GM15510 (cell line): ENCODE measurements at regions not wholly inside any gene's neighbourhood (a gene's known extent, or its start where the extent isn't known, plus 50 kb on each side); places are given as distances from the start of the nearest gene placed in this dataset.

Source experiments
- POLR2A ChIP-seq: IDR thresholded peaks from 3 replicates; pipeline ENCODE4 v1.6.1; 2011; ENCODE audit warnings: borderline replicate concordance; ENCODE audit not compliant: insufficient read length; ENCODE audit errors: extremely low read depth

DNA sequence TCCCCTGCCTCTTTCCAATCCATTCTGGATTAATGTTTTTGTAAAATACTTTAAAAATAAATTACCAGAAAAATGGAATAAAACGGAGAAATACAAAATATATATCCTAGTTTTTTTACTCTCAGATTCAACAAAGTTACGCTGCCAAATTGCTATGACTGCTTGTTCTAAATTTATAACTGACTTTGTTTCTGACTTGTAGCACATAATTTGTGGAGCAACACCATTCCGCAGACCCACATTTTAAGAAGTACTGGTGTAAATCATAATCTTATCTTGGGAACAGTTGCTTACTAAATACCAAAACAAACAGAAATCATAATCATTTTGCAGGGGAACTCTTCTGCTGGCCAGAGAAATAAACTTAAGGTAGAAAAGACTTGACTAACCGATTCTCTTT, 339.4 kb upstream of the CBLB start:
- no peak for TF ChIP-seq POLR2A

DNA sequence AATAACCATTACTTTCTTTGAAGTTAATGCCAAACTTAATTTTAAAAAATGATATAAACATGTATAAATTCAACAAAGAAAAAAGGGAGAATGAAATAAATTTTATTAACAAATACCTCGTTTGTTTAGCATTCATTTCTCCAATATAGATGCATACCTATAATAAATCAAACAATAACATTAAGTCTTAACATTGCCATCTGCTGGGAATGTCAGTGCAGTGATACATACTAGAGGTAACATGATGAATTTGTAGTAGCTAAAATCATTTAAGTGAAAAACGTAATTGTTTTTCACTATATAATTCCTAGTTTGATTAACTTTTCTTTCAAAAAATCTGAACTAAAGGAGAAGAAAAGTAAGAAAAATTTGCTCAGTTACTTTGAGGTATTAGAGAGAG, 340.2 kb upstream of the CBLB start:
- no peak for TF ChIP-seq POLR2A

DNA sequence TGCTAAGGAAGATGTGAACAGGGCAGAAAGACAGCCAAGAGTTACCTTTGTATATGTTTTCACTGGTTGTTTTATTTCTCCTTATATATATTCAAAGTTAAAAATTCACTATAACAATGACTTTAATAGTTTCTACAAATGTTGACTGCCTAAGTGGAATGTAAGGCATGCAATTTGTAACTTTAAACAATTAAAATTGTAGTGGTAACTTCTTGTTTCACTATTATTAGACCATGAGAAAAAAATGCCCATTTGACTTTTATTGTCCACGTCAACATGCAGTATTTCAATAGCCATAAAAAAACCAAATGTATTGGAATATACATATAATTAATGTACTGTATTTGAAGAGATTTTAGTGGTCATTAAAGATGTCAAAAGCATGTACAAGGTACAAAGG, 340.7 kb upstream of the CBLB start:
- TF ChIP-seq POLR2A = no peak

DNA sequence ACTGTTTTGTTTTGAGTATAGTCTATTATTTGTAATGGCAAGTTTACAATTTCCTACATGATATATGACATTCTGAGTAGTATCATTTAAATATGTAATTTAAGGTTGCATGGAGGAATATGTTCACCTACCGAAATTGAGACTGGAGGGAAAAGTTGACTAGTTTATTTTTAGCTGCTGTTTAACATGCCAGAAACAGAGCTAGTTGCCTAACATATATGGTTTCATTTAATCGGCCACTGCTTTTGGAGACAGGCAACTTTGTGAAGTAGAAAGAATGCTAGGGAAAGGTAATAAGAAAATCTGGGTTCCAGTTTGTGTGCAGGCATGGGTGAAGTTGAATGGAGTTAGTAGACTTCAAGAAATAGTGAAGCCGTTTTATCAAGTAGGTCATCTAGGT, 342.1 kb upstream of the CBLB start:
- no peak for TF ChIP-seq POLR2A

DNA sequence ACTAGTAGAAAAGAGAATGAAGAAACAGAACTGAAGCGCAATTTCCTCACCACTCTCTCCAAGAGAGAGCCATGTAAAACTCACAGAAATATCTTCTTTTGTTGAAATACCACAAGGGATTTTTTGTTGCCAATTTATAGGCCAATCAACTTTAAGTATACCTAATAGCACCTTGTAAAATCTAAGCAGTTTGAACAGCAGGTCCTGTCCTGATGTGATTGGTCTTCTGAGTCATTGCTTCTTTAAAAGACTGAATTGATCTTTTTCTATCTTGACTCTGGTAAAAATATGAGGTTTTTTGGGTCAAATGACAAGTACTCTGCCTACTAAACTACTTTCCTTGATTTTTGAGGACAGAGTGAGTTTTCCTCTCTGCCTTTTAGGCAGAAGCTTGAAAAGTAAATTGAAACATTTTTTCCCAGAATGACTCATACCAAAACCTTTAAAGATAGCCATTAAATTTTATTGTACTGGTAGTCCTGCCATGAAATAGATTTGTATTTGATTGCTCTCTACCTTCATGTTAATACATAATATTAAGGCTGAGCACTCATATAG, 343.9 kb upstream of the CBLB start:
- no peak for TF ChIP-seq POLR2A

DNA sequence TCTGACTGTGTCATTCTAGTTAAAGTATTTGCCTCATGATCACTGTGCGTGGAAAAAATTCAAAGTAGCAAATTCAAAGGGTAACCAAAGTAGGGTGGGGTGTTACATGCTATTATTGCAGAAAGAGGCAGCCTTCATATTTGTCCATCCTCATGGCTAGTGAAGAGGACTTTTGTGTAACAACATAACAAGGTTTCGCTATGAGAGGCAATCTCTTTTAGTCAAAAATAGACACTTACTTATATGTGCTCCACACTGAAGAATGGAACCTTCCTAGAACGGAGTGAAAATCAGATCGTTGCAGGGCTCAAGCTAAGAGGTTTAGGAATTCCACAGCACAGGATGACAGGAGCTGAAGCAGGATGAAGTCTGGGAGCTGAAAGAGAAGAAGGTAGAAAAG, 345.1 kb upstream of the CBLB start:
- TF ChIP-seq POLR2A = no peak

DNA sequence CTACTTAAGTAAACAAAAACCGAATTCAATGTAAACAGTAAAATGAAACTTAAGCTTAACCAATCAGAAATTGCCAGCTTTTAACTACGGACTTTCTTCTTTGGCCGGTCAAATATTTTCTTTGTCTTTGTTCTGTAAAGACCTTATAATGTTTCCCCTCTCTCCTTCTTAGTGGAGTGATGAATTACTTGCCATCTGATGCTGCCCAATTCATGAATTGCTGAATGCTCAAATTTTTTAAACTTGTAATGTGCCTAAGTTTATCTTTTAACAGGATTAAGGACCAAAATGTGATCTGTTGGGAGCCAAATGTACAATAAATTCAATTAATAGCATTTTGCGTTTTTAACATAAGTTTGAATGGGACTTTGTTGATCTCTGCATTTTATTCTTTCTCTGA, 345.8 kb upstream of the CBLB start:
- TF ChIP-seq POLR2A = no peak

DNA sequence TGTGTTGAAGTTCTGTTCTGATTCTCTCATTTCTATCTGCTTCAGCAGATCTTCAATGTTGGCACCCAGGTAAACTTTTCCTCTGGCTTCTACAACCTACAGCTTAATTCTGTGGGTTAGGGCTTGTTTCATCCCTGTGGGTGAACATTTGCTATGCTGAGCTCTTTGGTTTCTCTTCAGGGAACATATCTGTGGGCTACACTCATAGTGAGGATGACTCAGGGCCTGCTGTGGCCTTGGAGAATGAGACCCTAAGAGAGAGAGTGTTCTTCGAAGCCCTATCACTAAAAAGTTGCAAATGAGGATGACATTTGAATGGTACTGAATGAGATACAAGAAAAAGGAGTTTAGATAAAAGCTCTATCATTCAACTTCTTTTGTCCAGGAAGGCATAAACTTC, 346.2 kb upstream of the CBLB start:
- TF ChIP-seq POLR2A = no peak

DNA sequence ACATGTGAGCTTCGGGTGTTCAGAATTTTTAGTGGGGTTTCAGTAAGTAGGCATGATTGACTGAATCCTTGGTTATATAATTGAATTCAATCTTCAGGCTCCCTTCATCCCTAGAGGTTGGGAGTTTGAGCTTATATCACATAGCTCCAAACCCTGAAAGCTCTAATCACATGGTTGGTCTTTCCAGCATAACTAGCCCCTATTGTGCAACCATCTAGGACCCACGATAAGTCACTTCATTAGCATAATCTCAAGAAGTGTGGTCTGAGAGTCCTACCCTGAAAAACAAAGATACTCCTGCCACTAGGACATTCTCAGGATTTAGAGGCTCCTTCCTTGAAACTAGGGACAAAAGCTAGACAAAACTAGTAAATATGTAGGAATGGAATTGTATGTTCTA, 348.9 kb upstream of the CBLB start:
- no peak for TF ChIP-seq POLR2A

DNA sequence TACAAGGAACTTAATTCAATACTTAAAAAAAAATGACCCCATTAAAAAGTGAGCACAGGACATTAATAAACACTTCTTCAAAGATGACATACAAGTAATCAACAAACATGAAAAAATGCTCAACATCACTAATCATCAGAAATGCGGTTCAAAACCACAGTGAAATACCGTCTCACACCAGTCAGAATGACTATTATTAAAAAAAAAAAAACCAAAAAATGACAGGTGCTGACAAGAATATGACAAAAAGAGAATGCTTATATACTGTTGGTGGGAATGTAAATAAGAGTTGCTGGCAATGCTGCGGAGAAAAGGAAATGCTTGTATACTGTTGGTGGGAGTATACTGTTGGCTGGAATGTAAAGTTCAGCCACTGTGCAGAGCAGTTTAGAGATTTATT, 358.3 kb upstream of the CBLB start:
- no peak for TF ChIP-seq POLR2A

DNA sequence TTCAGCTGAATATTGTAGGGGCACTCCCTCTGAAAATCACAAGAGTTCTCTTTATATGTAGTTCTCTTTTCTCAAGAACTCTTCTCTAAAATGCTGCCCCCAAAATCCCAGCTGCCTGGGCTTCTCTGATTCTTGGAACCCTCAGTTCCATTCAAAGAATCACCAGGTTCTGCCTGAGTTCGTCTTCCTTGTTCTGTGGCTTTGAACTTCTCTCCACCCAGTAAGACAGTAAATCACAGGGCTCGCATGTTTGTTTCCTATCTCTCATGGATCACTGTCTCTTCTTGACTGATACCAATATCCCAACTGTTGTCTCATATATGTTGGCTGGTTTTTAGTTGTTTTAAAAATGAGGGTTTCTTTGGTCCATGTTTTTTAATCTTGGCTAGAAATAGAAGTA, 359.5 kb upstream of the CBLB start:
- no peak for TF ChIP-seq POLR2A

DNA sequence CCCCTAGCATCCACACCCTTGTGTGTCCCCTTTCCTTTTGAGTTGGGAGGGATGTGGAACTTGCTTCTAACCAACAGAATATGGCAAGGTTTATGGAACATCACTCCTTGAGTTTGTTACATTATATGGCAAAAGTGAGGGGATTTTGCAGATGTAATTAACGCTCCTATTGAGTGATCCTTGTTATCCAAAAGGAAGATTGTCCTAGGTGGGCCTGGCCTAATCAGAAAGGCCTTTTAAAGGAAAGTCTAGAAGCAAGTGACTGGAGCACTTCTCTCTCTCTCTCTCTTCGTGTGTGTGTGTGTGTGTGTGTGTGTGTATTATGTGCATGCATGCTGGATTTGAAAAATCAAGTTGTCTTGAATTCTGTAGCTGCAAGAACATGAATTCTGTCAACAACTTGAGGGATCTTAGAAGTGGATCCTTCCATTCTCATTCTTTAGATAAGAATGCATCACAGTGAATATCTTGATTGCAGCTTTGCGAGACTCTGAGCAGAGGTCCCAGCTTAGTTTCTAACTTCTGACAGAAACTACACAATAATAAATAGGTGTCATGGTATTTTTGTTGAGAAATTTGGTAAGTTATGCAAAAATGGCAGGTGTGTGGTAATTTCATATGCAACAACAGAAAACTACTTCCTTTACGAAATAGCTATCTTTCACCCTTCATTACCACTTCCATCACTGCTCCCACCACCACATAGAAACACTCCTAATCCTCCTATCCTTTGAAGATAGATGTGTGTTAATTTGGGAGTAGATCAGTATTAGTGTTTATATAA, 360.9 kb upstream of the CBLB start:
- no peak for TF ChIP-seq POLR2A

DNA sequence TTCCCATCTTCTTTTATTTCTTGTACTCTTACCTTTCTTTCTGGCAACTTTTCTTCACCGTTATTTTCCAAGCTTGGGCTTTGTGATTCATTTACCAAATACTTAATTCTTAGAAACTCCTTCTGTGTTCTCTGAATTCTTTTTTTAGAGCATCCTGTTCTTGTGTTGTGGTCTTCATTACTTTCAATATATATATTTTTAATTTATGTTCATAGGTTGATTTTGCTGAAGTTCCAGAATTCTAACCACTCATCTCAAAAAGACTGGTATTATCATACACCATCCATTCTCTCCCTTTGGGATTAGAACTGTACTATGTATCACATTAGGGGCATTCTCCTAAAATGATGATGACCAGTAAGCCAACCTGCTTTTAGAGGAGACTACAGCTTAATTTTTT, 362.3 kb upstream of the CBLB start:
- TF ChIP-seq POLR2A = no peak

DNA sequence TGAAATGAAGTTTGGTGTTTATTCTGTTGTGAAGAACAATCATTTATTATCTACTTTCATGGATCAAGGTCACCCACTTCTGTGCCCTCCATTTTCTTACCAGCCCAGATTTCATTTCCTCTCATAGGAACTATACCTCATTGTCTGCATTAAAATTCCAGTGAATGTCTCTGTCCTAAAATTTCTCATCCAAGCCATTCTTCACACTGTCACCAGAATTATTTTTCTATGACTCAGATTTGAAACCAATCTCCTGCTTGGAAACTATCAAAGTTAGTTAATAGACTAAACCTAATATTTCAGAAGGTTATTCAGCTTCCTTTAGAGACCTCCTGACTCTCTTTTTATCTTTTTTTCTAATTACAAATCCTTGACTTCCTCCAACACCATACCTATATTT, 364.1 kb upstream of the CBLB start:
- TF ChIP-seq POLR2A = no peak

DNA sequence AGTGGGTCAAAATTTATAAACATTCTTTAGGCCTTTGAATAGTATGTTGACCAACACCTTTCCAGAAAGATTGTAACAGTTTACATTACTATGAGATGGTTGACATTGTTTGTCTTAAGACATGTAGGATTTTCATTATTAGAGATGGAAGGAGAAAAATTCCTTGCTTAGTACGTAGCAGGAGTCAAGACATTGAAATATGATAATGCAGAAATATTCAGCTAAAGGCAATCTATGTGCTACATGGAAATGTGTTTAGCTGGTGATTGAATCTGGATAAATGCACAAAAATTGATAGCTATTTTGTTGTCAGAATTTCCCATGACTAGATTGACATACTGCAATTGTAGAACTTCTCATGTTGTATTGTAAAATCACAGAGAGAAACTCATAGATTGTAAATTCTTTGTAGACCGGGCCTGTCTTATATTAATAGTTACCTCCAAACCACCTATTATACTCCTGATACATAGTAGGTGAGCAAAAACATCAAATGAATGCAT, 370.4 kb upstream of the CBLB start:
- TF ChIP-seq POLR2A = no peak

DNA sequence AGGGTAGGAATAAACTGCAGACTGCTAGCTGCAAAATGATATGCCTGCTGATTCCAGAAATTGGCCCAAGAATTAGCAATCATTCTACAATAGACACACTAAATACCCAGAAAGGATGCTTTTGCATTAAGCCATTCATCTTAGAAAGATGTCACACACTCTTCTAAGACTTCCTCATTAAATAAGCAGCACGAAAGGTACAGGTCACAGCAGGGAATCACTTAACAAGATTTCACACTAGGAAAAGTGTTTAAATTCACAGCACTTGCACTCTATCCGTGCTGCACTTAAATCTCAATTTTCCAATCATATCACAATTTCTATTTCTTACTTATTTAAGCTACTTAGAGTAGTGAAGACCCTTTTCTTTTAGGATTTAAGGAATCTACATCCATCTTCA, 372.8 kb upstream of the CBLB start:
- no peak for TF ChIP-seq POLR2A
